Coronary artery (tissue), 2 donors: ENCODE measurements at regions not wholly inside any gene's neighbourhood (a gene's known extent, or its start where the extent isn't known, plus 50 kb on each side); places are given as distances from the start of the nearest gene placed in this dataset.

Experiments used
- DNase-seq: peaks from one replicate; pipeline ENCODE4 v3.0.0-alpha.2; 2017; ENCODE audit warnings: low spot score
- H3K27ac ChIP-seq, 2 donors: fragments of 200-600 bp; sonication (generic); one replicate each; pipeline ENCODE4 v1.5.1; 2016 to 2019
- H3K4me3 ChIP-seq: fragments of 200-600 bp; sonication (generic); 2 replicates; pipeline ENCODE4 v1.5.1; 2016; ENCODE audit warnings: mild to moderate bottlenecking, moderate library complexity
- CTCF ChIP-seq: fragments of 200-600 bp; sonication (generic); IDR thresholded peaks from one replicate; pipeline ENCODE4 v1.5.1; 2019; ENCODE audit warnings: antibody characterized with exemption

GRCh38 chr11:91194546-91194945 is 971.7 kb upstream of the CHORDC1 start:
- no peak for DNase-seq
- Histone ChIP-seq H3K27ac (no peak overlapping the region), H3K4me3 (no peak overlapping the region)
- TF ChIP-seq CTCF: no peak

- no peak overlapping the region for H3K4me3 ChIP-seq
- TF ChIP-seq CTCF: no peak
- no peak overlapping the region for H3K27ac ChIP-seq
- DNase-seq: no peak
These were observed 965.6 kb upstream of the CHORDC1 start for GRCh38 chr11:91188484-91188883.

- Histone ChIP-seq H3K4me3 (no peak overlapping the region), H3K27ac (no peak overlapping the region)
- no peak for TF ChIP-seq CTCF
- DNase-seq: no peak
These were observed 964.5 kb upstream of the CHORDC1 start for GRCh38 chr11:91187314-91187713.

GRCh38 chr11:91178366-91178765 is 955.5 kb upstream of the CHORDC1 start:
- no peak for TF ChIP-seq CTCF
- Histone ChIP-seq H3K4me3 (no peak overlapping the region), H3K27ac (no peak overlapping the region)
- DNase-seq: no peak

GRCh38 chr11:91174734-91175133 is 951.9 kb upstream of the CHORDC1 start:
- Histone ChIP-seq H3K27ac (no peak overlapping the region), H3K4me3 (no peak overlapping the region)
- DNase-seq: no peak
- no peak for TF ChIP-seq CTCF

- no peak overlapping the region for H3K27ac ChIP-seq
- no peak overlapping the region for H3K4me3 ChIP-seq
- no peak for DNase-seq
- TF ChIP-seq CTCF: no peak
These were observed 951.3 kb upstream of the CHORDC1 start for GRCh38 chr11:91174193-91174592.

- no peak for DNase-seq
- no peak for TF ChIP-seq CTCF
- no peak overlapping the region for H3K27ac ChIP-seq
- H3K4me3 ChIP-seq: no peak overlapping the region
These were observed 950.9 kb upstream of the CHORDC1 start for GRCh38 chr11:91173701-91174100.
